ENCODE measurements at regions not wholly inside any gene's neighbourhood (a gene's known extent, or its start where the extent isn't known, plus 50 kb on each side); places are given as distances from the start of the nearest gene placed in this dataset.
A peak's percentile ranks its signal among the peaks of the same experiment; 100 is the strongest.
"Not testable (repeated sequence)": the region's sequence is repeated elsewhere in the genome, so short reads cannot be mapped to it uniquely, and the experiment has no call there.

DNA sequence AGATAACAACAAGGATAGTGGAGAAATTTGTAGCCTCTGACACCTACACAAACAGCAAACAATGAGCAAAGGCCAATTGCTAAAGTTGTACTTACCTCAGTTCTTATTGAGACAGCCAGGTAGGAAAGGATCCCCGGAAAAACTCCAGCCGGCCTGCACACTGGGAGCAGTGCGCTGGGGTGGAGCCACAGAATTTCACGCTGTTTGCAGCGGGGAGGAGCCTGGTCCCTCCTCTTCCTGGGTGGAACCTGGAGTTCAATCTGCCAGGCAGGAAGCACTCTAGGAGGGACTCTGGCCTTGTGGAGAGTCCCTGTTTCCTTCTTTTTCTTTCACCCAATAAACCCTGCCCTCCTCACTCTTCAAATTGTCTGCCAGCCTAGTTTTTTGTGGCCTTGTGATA, 382.6 kb upstream of the TGIF2LX start:
- DNase-seq = not testable (repeated sequence)

DNA sequence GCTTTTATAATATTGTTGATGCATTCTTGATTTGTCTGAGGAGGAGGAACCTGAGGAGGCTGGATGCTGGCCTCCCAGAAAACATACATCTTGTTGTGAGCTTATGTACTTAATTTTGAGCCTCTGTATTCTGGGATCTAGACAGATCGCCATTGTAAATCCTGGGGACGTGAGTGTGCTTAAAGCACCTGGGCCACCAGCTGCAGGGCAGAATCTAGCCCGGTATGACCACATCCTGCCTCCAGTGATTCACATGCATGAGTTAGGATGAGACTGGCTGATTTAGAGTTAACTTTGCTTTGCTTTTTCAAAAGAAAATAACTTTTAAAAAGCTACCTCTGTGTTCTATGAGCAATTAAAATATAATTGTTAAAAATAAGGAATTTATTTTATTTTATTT, 364.6 kb upstream of the TGIF2LX start:
- not testable (repeated sequence) for DNase-seq

DNA sequence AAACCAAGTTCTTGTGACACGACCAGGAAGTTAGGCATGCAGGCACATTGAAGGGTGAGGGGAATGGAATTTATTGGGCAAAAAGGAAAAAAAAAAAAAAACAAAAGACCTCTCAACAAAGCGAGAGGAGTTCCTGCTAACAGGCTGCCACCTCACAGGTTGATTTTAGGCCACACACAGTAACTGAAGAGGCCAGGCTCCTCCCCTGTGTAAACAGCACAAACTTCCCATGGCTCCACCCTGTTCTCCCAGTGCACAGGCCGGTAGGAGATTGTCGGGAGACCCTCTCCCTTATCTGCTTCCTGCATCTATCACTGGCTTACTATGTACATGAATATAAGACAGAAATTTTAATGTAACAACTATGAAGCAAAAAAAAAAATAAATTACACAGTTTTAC, 359.6 kb upstream of the TGIF2LX start:
- not testable (repeated sequence) for DNase-seq

DNA sequence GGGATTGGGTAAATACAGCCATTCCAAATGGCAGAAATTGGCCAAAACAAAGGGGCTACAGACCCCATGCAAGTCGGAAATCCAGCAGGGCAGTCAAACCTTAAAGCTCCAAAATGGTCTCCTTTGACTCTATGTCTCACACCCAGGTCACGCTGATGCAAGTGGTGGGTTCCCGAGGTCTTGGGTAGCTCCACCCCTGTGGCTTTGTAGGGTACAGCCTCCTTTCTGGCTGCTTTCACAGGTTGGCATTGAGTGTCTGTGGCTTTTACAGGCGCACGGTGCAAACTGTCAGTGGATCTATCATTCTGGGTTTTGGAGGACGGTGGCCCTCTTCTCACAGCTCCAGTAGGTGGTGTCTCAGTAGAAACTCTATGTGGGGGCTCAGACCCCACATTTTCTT, 358.6 kb upstream of the TGIF2LX start:
- DNase-seq = not testable (repeated sequence)

DNA sequence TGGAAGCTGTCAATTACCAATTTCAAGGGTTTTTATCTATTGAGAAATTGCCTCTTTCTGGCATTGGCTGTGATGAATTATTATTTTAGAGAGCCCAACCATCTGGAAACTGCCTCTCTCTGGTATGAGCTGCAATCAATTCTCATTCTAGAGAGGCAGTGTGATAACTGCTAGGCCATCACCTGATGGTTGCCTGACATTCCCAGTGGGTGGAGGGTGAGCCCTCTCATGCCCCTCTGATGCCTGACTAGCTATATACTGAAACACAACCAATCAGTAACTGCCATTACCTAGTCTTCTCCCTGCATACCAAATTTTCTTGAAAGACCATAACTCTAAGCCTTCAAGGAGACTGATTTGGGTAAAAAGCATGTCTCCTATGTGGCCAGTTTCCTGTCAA, 353.9 kb upstream of the TGIF2LX start:
- not testable (repeated sequence) for DNase-seq

DNA sequence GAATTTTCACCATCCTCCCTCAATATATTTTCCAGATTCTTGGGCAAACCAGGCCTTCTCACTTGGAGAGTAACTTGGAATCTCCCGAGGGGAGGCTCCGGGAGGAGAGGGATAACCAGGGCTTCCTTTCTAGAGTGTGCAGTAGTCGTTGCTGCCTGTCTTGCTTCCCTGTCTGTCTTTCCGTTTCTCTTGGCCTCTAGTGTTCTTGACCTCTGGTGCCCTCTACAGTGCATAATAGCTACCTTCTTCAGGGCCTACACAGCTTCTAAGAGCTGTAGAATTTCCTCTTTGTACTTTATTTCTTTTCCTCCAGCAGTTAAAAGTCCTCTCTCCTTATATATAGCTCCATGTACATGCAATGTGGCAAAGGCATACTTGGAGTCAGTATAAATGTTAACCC, 339.8 kb upstream of the TGIF2LX start:
- not testable (repeated sequence) for DNase-seq

DNA sequence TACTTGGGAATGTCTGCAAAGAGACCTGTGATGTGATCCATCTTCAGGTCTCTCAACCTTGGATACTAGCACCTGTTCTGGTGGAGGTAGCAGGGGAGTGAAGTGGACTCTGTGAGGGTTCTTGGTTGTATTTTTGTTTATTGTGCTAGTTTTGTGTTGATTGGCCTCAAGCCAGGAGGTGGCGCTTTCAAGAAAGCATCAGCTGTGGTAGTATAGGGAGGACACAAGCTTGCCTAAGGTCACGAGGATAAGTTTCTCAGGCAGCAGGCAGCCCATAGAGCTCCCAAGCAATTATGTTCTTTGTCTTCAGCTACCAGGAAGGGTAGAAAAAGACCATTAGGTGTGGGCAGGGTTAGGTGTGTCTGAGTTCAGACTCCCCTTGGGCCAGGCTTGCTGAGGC, 289.9 kb upstream of the TGIF2LX start:
- DNase-seq = not testable (repeated sequence)

DNA sequence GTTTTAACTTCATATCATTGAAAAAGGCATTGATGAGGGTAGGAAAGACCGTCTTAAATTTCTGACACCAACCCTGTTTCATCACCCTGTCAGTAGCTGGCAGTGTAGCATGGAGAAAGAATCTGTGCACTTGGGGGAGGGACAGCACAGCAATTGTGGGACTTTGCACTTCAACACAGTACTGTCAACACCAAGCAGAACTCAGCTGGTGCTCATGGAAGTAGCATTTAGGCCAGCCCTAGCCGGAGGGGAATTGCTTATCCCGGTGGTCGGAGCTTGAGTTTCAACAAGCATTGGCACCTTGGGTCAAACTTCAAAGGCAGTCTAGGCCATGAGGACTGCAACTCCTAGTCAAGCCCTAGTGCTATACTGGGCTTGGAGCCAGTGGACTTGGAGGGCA, 285.8 kb upstream of the TGIF2LX start:
- DNase-seq = not testable (repeated sequence)

DNA sequence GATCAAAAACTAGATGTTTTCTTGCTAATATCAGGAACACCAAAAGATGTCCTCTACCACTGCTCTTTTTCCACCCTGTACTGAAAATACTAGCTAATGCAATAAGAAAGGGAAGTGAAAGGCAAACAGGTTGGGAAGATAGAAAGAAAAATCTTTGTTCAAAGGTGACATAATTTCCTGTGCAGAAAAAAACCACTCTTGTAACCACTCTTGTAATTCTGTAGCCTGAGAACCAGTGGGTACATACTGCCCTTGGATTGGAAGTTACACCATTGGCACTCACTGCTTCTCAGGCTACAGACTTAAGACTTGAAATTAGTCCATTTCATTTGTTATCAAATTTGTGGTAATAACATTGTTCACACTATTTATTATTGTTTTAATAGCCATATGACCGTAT, 263.0 kb upstream of the TGIF2LX start:
- not testable (repeated sequence) for DNase-seq

DNA sequence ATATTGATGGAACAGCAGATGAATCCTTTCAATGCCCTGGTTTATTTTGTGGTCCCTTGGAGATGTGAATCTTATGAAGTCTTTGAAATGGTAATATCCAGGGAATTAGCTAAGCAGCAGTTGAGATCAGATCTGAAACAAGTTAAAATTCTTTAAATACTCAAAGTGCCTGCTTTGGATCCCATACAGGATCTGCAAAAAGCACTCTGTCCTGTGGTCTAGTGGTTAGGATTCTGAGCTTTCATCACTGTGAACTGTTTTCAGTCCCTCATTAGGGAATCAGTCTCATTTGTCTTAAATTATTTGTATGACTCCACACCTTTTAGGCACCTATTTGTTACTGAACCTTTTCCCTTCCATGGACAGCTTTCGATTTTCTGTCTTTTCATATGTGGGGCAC, 215.2 kb upstream of the TGIF2LX start:
- DNase-seq = not testable (repeated sequence)

DNA sequence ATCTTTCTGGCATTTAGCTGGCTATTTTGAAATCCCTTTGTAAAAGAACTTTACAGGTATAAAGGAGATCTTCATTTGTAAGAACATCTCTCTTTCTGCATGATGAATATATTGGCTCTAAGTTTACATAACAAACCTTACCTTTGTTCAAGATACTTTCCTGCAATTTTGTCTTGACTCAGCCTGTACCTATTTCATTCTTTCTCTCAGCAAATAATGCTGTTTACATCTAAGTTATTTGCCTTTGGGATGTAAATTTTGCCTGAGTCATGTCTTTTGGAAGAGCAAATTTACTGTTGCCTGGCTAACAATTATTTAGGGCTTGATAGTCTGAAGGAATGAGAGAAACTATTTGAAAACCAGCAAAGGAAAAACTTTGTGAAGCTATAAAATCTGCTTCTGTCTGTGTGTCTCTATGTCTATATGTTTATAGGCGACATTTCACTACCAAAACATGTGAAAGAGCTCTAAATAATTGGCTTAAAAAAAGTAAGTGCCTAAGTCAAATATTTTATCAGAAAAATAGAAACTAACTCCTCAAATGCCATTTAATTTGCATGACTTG, 214.3 kb upstream of the TGIF2LX start:
- not testable (repeated sequence) for DNase-seq

DNA sequence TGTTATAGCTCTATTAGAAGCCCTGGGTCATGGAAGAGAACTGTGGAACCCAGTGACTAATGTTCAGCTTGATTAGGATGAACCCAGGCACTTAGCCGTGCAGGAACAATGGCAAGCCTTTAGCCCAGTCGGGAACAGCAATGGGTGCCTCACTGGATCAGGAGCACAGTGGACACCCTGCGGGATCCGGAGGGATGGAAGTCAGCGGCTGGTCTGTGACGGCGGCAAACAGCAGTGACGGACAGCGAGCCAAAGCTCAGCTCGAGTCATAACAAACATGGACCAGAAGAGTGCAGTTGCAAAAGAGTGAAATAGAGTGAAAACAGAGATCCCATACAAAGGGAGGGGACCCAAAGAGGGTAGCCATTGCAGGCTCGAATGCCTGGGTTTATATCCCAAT, 187.3 kb upstream of the TGIF2LX start:
- not testable (repeated sequence) for DNase-seq

DNA sequence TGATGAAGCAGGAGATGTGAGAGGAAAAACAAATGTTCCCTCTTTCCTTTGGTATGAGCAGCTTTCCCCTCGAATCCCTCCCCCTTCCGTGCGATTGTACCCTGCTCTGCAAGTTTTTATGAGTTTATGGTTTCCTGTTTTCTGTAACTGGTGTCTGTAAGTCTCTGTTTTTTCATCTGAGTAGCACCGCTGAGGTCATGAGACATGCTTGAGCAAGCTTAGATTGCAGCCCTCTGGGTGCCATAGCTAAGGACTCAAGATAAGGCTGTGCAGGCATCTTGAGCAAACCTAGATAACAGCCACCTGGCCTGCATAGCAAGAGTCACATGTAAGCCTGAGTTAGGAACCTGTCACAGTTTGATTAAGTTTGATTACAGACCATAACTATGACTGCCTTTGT, 165.2 kb upstream of the TGIF2LX start:
- DNase-seq = not testable (repeated sequence)

DNA sequence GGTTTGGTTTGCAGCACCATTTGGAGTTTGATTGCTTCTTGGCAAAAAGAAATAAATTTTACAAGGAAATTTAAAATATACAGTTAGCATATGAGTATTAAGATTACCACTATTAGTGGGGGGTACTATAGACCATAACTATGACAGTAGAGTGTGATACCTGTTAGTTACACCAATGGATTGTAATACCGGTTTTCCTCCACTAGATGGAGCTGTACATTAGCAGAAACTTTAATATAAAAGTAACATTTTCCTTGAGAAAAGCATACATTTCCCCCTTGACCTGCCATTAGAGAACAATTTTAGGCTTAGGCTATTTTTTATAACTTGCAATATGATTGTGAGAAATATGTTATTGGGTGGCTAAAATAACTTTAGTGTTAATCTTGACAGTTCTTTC, 163.9 kb upstream of the TGIF2LX start:
- not testable (repeated sequence) for DNase-seq

DNA sequence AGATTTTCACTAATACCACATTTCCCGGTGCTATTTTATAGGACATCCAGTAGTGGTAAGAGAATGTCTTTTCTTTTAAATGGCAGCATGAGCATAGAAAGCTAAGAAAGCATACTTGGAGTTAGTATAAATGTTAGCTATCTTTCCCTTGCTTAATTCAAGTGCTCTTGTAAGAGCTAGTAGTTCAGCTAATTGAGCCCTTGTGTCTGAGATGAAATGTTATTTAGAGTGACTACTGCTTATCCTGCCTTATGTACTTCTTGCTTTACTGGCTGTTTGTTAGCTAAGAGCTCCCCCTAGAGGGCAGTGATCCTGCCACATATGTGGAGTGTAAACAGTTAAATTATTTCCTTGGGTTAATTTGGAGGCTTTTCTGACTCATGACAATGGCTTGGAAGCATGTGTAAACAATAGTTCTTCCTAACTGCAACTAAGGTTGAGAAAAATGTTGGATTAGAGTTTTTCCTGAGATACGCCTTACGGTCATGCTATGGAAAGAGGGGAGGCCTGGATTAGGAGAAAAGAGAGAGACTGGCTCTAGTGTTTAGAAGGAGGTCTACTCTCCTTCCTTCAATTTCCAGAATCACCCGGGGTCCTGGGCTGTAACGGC, 162.5 kb upstream of the TGIF2LX start:
- DNase-seq = not testable (repeated sequence)

DNA sequence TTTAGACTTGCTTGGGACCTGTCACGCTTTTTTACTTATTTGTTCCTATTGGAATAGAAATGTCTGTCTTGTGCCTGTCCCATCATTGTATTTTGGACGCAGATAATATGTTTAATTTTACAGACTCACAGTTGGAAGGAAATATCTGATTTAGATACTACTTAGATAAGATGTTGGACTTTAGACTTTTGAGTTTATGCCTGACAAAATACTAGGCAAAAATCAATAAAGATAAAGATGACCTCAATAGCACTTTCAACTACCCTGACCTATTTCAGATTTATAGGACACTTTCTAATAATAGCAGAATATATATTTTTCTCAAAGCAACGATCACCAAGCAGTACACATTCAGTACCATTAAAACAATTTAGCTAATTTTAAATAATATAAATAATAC, 150.1 kb upstream of the TGIF2LX start:
- DNase-seq = not testable (repeated sequence)

DNA sequence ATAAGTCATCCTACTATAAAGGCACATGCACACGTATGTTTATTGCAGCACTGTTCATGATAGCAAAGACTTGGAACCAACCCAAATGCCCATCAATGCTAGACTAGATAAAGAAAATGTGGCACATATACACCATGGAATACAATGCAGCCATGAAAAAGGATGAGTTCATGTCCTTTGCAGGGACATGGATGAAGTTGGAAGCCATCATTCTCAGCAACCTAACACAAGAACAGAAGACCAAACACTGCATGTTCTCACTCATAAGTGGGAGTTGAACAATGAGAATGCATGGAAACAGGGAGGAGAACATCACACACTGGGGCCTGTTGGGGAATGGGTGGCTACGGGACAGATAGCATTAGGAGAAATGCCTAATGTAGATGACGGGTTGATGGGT, 110.3 kb upstream of the TGIF2LX start:
- not testable (repeated sequence) for DNase-seq

DNA sequence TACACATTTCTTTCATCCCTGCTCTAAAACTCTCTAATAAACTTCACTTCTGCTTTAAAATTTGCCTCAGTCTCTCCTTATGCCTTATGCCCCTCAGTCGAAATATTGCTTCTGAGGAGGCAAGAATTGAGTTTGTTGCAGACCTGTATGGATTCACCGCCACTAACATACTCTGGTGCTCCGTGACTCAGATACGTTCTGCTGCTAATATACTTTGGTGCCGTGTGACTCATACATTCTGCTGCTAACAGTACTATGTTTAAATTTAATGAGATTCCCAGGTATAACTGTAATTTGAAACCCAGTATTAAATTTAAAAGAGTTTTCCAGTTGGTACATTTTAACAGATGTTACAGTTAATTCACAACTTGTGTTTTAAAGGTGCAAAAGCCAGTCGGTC, 82.0 kb upstream of the TGIF2LX start:
- not testable (repeated sequence) for DNase-seq

DNA sequence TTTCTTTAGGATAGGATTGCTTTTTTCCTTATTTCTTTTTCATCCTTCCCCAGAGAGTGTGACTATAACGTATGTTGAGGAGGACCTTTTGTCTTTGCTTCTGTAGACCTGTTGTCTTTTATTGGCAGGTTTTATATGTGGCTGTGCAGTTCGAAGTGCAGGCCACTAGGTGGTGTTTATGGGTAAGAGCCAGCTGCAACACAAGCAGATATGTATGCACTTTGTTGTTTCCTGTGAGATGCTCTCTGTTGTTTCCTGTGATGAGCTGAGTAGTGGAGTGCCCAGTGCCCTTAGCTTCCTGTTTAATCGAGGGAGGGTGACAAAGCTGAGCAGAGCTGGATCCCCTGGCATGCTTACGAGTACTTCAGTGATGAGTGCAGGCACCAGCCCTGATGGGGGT, 50.0 kb upstream of the TGIF2LX start:
- peak in 11 of 51 donors; percentile 0 to 17 (median 0) for DNase-seq
